SIG-M5 treated with dmso at 0.1 percent for 504 hours (cell line): ENCODE measurements at regions not wholly inside any gene's neighbourhood (a gene's known extent, or its start where the extent isn't known, plus 50 kb on each side); places are given as distances from the start of the nearest gene placed in this dataset.
A peak's percentile ranks its signal among the peaks of the same experiment; 100 is the strongest.
"Not testable (repeated sequence)": the region's sequence is repeated elsewhere in the genome, so short reads cannot be mapped to it uniquely, and the experiment has no call there.

Experiments used
- DNase-seq: peaks from one replicate; lab custom pipeline; 2025; ENCODE audit not compliant: unreplicated experiment; lab: John Stamatoyannopoulos, UW

- DNase-seq = not testable (repeated sequence)
These were observed 1825.8 kb upstream of the MIR17HG start for GRCh38 chr13:89521672-89522071.

DNA sequence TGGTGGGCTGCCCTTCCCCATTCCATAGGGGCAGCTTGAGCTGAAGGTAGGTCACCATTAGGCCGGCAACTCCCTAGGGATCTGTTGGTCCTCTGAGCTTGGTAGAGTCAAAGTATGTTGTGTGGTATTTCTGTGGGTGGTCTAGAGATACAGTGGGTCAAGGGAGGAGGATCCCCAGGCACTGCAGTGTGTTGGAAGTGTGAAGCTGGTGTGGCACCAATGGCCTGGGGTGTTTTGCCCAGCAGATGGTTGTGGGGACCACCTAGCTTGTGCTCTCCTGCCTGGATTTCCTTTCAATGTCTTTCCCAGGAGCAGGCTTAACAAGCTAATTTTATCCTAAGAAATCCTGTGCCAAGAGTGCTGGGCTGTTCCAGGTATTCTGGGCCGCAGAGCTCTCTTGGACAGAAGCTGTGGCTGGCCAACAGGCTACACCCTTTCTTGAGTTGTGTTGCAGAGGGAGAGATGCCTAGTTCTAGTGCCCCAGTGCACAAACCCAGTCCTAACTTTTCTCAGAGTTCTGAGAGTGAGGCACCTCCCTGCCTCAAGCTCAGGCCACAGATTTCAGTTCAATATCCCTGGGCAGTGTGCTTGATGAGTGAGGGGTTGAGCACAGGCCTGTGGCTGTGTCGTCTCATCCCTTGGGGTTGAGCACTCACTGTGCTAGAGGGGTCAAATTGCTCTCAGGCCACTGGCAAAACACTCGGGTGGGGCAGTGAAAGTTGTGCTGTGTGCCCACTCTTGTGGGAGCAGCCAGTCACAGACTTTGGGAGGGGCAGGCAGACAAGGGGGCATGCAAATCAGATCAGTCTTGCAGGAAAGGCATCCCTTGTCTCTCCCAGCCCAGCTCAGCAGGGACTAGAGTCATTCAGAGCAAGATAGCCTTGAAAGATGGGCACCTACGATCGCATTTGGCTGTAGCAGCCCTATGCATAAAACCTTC is 1806.1 kb upstream of the MIR17HG start:
- DNase-seq = no peak

DNA sequence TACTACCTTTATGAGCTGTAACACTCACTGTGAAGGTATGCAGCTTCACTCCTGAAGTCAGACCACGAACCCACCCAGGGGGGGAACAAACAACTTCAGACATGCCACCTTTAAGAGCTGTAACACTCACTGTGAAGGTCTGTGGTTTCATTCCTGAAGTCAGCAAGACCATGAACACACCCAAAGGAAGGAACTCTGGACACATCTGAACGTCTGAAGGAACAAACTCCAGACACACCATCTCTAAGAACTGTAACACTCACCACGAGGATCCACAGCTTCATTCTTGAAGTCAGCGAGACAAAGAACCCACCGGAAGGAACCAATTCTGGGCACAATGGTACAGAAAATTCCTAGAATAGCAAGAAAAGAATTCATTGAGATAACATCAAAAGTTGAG is 1796.5 kb upstream of the MIR17HG start:
- no peak for DNase-seq

GRCh38 chr13:89554801-89555200 is 1792.7 kb upstream of the MIR17HG start:
- peak; percentile 9 for DNase-seq

DNA sequence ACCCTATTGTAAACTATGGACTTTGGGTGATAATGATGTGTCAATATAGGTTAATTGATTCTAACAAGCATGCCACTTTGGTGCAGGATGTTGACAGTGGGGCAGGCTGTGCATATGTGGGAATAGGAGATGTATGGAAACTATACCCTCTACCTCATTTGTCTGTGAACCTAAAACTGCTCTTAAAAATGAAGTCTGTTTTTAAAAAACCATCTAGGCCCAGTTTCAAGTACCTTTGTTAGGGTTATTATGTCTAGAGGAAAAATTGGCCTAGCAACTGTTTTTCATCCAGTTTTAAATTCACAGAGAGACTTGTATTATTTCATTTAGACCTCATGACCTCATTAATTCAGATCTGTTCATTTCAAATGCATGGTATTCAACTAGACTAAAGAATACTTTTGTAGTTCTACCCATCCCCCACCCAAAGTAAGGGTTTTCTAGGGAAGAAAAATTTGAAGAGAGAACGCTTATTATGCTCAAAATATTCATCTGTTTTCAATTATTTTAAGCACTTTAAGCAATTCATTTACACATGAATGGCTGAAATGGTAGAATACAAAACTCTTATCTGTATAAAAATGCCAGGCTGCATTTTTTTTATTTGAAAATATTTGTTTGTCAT is 1781.9 kb upstream of the MIR17HG start:
- no peak for DNase-seq

DNA sequence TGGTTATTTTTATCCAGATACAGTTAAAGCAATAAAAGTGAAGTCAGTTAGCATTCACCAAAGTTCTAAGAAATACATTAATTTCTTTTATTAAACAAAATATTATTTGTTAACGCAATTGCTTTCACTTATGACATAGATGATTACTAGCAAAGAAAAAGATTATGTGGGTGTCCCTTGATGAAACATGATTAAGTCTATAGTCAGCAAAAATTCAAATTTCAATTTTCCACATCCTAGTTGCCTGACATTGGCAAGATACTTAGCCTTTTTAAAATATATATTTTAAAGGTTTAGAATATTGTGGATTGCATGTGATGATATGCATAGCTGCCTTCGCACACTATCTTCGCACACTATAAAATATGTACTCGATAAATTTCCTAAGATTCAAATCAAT is 1780.5 kb upstream of the MIR17HG start:
- no peak for DNase-seq

GRCh38 chr13:89568276-89568675 is 1779.2 kb upstream of the MIR17HG start:
- DNase-seq = no peak

DNA sequence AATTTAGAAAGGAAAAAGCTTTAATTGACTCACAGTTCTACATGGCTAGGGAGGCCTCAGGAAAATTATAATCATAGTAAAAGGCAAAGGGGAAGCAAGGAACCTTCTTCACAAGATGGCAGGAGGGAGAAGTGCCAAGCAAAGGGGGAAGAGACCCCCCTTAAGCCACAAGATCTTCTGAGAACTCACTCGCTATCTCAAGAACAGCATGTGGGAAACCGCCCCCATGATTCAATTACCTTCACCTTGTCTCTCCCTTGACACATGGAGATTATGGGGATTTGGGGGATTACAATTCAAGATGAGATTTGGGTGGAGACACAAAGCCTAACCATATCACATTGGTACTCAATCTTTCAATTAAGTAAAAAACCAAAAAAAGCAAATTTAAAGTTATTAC is 1778.7 kb upstream of the MIR17HG start:
- DNase-seq = no peak

- DNase-seq = no peak
These were observed 1775.8 kb upstream of the MIR17HG start for GRCh38 chr13:89571676-89572075.

- DNase-seq = no peak
These were observed 1773.4 kb upstream of the MIR17HG start for GRCh38 chr13:89574077-89574476.

- no peak for DNase-seq
These were observed 1770.2 kb upstream of the MIR17HG start for GRCh38 chr13:89577301-89577700.

DNA sequence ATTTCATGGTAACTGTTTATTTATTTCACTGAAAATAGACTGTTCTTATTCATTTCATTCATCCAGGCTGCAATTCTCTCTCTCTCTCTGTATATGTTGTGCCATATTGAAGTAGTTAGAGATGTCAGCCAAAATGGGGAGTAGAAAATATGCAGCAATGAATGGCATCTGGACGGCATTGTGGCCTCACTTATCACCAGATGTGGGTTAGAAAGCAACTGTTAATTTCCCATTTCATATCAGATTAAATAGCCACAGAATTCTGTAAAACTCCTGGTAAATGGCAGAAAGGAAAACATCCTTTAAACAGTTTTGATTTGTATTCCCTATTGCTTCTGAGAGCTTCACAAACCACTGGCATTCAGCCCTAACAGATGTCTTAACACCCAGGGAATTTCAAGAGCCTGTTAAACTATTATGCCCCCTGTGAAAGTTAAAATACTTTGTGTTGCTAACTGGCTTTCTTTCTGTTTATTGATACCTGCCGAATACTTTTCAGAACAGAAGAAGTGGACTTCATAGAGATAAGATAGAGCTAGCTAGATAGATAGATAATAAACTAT is 1763.3 kb upstream of the MIR17HG start:
- DNase-seq = no peak

GRCh38 chr13:89602655-89603054 is 1744.8 kb upstream of the MIR17HG start:
- DNase-seq = no peak

DNA sequence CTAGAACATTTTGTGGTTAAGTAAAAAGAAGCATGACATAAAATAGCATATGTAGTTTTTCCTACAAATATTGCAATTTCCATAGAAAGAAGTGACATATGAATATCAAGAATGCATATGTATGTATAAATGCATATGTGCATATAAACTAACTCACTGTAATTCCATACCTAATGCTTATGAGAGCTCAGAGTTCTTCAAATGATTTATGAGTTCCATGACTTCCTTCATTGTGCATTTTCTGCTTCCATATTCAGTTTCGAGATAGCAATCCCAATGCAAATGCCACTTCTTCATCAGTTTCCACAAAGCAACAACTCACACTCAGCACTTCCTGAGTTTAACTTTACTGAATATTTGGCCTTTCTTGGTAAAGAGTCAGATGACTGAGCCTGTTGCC is 1744.3 kb upstream of the MIR17HG start:
- no peak for DNase-seq

DNA sequence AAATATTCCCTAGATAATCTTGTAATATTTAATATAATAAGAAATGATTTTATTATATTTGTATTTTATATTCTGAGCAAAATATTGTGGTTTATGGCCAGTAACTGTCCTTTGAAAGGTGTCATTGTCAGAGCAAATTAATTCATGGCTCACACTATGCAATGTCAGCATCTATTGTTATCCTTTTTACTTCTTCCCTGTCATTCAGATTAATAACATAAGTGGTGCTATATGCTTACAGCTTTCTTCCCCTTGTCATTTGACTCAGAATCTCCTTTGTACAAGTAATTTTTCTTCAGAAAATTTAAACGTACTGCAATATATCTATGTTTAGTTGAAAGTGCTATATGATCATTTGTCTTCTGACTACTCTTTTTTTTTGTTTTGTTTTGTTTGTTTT is 1738.2 kb upstream of the MIR17HG start:
- no peak for DNase-seq

DNA sequence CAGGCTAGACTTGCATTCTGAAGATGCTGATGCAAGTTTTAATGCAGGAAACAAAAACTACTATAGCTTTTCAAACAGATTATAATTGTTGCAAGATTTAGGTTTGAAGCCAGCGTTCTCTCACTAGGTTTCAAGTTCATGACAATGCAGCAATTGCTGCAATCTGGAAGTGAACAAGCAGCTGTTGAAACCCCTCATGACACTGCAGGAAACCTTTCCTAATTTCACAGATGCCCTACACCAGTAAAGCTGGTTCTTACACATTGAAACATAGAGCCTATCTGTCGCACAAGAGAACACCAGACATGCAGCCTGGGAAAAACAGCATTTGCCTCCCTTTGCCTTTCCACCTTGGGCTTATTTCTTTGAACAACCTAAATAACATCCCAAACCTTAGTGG is 1737.2 kb upstream of the MIR17HG start:
- no peak for DNase-seq

GRCh38 chr13:89610881-89611280 is 1736.6 kb upstream of the MIR17HG start:
- DNase-seq = no peak

- DNase-seq = no peak
These were observed 1719.5 kb upstream of the MIR17HG start for GRCh38 chr13:89627996-89628395.

DNA sequence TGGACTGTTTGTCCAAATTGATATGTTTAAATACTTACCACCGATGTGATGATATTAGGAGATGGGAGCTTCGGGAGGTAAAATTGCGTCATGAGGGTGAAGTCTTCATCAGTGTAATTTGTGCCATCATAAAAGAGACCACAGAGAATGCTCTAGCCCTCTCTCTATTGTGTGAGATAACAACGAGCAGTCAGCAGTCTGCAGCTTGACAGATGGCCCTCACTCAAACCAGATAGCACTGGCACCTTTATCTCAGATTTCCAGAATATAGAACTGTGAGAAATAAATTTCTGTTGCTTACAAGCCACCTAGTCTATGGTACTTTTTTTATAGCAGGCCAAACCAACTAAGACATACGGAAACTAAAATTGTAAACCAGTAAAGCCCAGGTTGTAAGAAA is 1718.9 kb upstream of the MIR17HG start:
- DNase-seq = no peak

GRCh38 chr13:89650226-89650625 is 1697.3 kb upstream of the MIR17HG start:
- DNase-seq = no peak

GRCh38 chr13:89660752-89661151 is 1686.7 kb upstream of the MIR17HG start:
- DNase-seq = no peak

DNA sequence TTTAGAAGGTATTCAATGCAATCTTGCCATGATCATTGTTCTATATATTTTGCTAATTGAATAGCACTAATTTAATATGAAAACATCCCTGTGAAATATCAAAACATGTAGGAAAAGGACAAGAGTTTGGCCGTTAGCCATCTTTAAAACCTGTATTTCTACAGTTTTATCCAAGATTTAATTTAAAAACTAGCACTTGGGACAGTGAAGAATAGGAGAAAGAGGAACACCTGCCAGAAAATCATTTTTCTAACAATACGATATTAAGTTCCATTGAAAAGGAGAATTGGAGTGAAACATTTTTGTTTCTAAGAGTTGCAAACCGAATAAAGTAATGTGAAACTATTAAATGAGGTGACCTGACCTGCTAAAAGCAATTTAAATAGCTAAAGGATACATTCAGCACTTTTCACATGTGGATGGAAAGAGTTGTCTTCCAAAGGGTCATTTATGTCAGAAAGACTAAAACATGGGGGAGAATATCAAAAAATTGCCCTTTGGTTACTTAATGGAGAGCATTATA is 1673.6 kb upstream of the MIR17HG start:
- DNase-seq = no peak
